ENCODE measurements at regions not wholly inside any gene's neighbourhood (a gene's known extent, or its start where the extent isn't known, plus 50 kb on each side); places are given as distances from the start of the nearest gene placed in this dataset.

- no peaks in the 10 kb centered on the region for H3K36me3 ChIP-seq (ENCODE audit: control insufficient read depth, insufficient read depth, low read length)
- DNase-seq (ENCODE audit: low read depth) = no peak
- no peaks in the 10 kb centered on the region for H3K27me3 ChIP-seq (ENCODE audit: control insufficient read depth, insufficient read depth, low read length)
- H3K4me3 ChIP-seq (ENCODE audit: low read depth, low read length) = no peak overlapping the region
- TF ChIP-seq CTCF (IDR thresholded peaks at IDR 0.05; ENCODE audit: insufficient read depth, low read length, poor library complexity, severe bottlenecking) = no peak
These were observed 184.4 kb upstream of the TMEM45B start for GRCh38 chr11:129631201-129631600.

- TF ChIP-seq CTCF (IDR thresholded peaks at IDR 0.05; ENCODE audit: insufficient read depth, low read length, poor library complexity, severe bottlenecking) = no peak
- Histone ChIP-seq H3K36me3 (ENCODE audit: control insufficient read depth, insufficient read depth, low read length) (no peaks in the 10 kb centered on the region), H3K4me3 (ENCODE audit: low read depth, low read length) (no peak overlapping the region), H3K27me3 (ENCODE audit: control insufficient read depth, insufficient read depth, low read length) (no peaks in the 10 kb centered on the region)
- no peak for DNase-seq (ENCODE audit: low read depth)
These were observed 178.7 kb upstream of the TMEM45B start for GRCh38 chr11:129636926-129637325.

GRCh38 chr11:129637473-129637872 lies 178.2 kb upstream of the TMEM45B start:
- Histone ChIP-seq H3K36me3 (ENCODE audit: control insufficient read depth, insufficient read depth, low read length) (no peaks in the 10 kb centered on the region), H3K4me3 (ENCODE audit: low read depth, low read length) (no peak overlapping the region), H3K27me3 (ENCODE audit: control insufficient read depth, insufficient read depth, low read length) (no peaks in the 10 kb centered on the region)
- no peak for DNase-seq (ENCODE audit: low read depth)
- no peak for TF ChIP-seq CTCF (IDR thresholded peaks at IDR 0.05; ENCODE audit: insufficient read depth, low read length, poor library complexity, severe bottlenecking)

GRCh38 chr11:129637983-129638776 lies 177.5 kb upstream of the TMEM45B start:
- no peaks in the 10 kb centered on the region for H3K27me3 ChIP-seq (ENCODE audit: control insufficient read depth, insufficient read depth, low read length)
- no peak for DNase-seq (ENCODE audit: low read depth)
- H3K36me3 ChIP-seq (ENCODE audit: control insufficient read depth, insufficient read depth, low read length) = no peaks in the 10 kb centered on the region
- TF ChIP-seq CTCF (IDR thresholded peaks at IDR 0.05; ENCODE audit: insufficient read depth, low read length, poor library complexity, severe bottlenecking) = no peak
- H3K4me3 ChIP-seq (ENCODE audit: low read depth, low read length) = no peak overlapping the region

- H3K4me3 ChIP-seq (ENCODE audit: low read depth, low read length) = no peak overlapping the region
- peak; percentile 97 for DNase-seq (ENCODE audit: low read depth)
- H3K36me3 ChIP-seq (ENCODE audit: control insufficient read depth, insufficient read depth, low read length) = no peaks in the 10 kb centered on the region
- no peak for TF ChIP-seq CTCF (IDR thresholded peaks at IDR 0.05; ENCODE audit: insufficient read depth, low read length, poor library complexity, severe bottlenecking)
- no peaks in the 10 kb centered on the region for H3K27me3 ChIP-seq (ENCODE audit: control insufficient read depth, insufficient read depth, low read length)
These were observed 176.3 kb upstream of the TMEM45B start for GRCh38 chr11:129639300-129639699.

- TF ChIP-seq CTCF (IDR thresholded peaks at IDR 0.05; ENCODE audit: insufficient read depth, low read length, poor library complexity, severe bottlenecking) = no peak
- Histone ChIP-seq H3K36me3 (ENCODE audit: control insufficient read depth, insufficient read depth, low read length) (no peaks in the 10 kb centered on the region), H3K27me3 (ENCODE audit: control insufficient read depth, insufficient read depth, low read length) (no peaks in the 10 kb centered on the region), H3K4me3 (ENCODE audit: low read depth, low read length) (no peak overlapping the region)
- DNase-seq (ENCODE audit: low read depth) = no peak
These were observed 175.0 kb upstream of the TMEM45B start for GRCh38 chr11:129640671-129641070.

Measured in kidney epithelial cell (primary cell).